ENCODE measurements at regions not wholly inside any gene's neighbourhood (a gene's known extent, or its start where the extent isn't known, plus 50 kb on each side); places are given as distances from the start of the nearest gene placed in this dataset.

DNA sequence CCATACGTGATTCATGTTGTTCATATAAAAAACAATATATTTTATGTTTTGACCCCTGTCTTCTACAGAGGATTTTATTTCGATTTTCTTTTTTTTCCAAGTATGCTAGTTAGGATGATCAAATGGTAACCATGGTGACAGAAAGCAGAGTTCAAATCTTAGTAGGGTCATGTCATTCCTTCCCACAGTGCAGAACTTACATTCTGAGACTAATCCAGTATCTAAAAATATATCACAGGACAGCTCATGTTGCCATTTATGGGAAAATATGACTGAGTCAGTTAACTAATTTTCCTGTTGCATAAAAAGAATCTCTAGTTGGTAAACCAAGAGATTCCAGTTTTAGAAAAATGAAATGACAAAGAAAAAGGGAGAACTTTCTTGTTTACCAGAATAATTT lies 209.5 kb downstream of the PARM1 start:
- TF ChIP-seq, protein P1, sequence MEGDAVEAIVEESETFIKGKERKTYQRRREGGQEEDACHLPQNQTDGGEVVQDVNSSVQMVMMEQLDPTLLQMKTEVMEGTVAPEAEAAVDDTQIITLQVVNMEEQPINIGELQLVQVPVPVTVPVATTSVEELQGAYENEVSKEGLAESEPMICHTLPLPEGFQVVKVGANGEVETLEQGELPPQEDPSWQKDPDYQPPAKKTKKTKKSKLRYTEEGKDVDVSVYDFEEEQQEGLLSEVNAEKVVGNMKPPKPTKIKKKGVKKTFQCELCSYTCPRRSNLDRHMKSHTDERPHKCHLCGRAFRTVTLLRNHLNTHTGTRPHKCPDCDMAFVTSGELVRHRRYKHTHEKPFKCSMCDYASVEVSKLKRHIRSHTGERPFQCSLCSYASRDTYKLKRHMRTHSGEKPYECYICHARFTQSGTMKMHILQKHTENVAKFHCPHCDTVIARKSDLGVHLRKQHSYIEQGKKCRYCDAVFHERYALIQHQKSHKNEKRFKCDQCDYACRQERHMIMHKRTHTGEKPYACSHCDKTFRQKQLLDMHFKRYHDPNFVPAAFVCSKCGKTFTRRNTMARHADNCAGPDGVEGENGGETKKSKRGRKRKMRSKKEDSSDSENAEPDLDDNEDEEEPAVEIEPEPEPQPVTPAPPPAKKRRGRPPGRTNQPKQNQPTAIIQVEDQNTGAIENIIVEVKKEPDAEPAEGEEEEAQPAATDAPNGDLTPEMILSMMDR (IDR thresholded peaks at IDR 0.05), result no peak
- no peak for TF ChIP-seq POLR2A (IDR thresholded peaks at IDR 0.05)

Data from body of pancreas (tissue), 4 donors.